GM13976 (cell line): ENCODE measurements at regions not wholly inside any gene's neighbourhood (a gene's known extent, or its start where the extent isn't known, plus 50 kb on each side); places are given as distances from the start of the nearest gene placed in this dataset.
"Not testable (repeated sequence)": the region's sequence is repeated elsewhere in the genome, so short reads cannot be mapped to it uniquely, and the experiment has no call there.

Experiments
- DNase-seq: peaks from one replicate; pipeline ENCODE4 v3.0.0; 2012; ENCODE audit warnings: low spot score
- in situ Hi-C: fragments of 300-500 bp; cut with MboI; formaldehyde crosslinking; loops from one replicate; pipeline ENCODE4 v1.12.0; 2022; ENCODE audit warnings: low sequenced_read_pairs, mixed read lengths, inconsistent platforms; ENCODE audit not compliant: unreplicated experiment
- TF ChIP-seq, protein P1 (sequence below): IDR thresholded peaks from 2 replicates; pipeline ENCODE4 v1.5.1; 2012; ENCODE audit warnings: borderline replicate concordance, mild to moderate bottlenecking; ENCODE audit not compliant: insufficient read depth; ENCODE audit errors: extremely low read depth, missing control alignments, control extremely low read depth

DNA sequence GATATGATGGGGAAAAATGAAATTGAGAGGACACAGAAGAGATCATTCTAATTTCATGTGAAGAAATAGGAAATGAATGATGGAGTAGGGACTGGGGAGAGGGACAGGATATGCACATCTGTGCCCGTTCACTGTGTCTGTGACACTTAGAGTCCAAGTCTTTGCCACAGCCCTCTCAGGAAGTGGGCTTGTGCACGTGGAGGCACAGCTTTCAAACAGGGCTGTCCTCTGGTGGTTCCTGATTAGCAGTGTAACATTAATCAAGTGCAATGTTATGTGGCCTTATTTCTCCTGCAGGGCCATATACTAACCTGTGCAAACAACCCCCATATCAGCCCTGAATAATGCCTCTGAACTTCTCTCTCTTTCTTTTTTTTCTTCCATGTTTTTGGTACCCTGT, 312.2 kb upstream of the FAM98A start:
- no peak for DNase-seq
- TF ChIP-seq, protein P1, sequence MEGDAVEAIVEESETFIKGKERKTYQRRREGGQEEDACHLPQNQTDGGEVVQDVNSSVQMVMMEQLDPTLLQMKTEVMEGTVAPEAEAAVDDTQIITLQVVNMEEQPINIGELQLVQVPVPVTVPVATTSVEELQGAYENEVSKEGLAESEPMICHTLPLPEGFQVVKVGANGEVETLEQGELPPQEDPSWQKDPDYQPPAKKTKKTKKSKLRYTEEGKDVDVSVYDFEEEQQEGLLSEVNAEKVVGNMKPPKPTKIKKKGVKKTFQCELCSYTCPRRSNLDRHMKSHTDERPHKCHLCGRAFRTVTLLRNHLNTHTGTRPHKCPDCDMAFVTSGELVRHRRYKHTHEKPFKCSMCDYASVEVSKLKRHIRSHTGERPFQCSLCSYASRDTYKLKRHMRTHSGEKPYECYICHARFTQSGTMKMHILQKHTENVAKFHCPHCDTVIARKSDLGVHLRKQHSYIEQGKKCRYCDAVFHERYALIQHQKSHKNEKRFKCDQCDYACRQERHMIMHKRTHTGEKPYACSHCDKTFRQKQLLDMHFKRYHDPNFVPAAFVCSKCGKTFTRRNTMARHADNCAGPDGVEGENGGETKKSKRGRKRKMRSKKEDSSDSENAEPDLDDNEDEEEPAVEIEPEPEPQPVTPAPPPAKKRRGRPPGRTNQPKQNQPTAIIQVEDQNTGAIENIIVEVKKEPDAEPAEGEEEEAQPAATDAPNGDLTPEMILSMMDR: no peak
- in situ Hi-C loops: no loop called here

DNA sequence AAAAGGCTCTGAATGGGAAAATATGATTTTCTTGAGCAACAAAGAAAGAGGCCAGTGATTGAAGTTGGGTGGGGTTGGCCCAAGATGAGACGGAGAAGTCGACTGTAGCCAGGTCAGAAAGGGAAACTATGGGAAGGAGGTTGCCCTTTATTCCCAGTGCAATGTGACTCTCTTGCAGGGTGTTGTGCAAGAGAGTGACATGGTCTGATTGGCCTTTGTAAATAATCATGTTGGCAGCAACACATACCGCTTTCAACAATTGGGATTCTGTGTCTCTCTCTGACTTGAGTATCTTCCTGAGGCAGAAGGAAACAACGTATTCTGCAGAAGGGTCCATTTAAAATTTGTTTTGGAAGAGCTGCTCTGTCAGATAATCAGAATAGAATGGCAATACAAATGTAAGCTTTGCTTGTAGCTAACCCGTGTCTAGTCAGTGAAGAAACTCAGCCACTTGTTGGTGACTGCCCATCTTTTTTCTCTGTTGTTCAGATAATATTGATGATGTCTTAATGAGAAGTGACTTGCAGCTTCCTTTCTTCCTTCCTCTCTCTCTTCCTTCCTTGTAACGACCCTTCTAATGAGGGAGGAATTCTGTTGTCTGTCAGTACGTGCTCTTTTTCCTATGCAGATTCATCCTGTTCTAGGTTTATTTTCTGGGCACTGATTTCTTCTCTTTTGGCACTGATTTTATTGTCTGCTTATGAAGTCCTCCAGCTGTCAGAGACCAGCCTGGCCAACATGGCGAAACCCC, 311.0 kb upstream of the FAM98A start:
- in situ Hi-C loops: no loop called here
- TF ChIP-seq, protein P1: no peak
- no peak for DNase-seq

DNA sequence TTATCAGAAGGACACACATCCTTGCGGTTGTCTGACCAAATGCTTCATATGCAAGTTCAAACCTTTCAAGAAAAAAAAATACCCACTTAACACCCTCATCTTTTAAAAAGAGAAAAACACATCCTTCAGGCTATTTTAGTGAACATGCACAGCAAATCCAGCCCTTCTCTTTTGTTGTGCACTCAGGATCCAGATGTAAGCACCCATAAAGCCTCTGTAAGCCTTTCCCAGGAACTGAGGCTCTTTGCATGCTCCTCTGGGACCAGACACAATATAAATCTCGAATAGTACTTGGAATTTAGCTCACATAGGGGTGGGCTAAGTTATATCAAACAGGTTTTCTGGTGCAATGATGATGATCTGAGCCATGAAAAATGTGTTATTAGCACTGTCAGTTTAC, 308.8 kb upstream of the FAM98A start:
- TF ChIP-seq, protein P1: no peak
- no peak for DNase-seq
- in situ Hi-C loops: no loop called here

DNA sequence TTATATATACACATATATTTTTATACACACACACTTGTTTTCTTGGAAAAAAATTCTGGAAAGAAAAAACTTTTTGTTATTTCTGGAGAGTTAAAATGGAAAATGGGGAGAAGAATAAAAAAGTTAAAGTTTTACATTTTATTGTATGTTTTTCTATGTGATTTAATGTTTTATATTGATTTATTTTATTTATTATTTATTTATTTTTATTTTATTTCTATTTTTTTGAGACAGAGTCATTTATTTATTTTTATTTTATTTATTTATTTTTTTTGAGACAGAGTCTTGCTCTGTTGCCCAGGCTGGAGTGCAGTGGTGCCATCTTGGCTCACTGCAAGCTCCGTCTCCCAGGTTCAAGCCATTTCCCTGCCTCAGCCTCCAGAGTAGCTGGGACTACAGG, 307.0 kb upstream of the FAM98A start:
- in situ Hi-C loops: not testable (repeated sequence)

DNA sequence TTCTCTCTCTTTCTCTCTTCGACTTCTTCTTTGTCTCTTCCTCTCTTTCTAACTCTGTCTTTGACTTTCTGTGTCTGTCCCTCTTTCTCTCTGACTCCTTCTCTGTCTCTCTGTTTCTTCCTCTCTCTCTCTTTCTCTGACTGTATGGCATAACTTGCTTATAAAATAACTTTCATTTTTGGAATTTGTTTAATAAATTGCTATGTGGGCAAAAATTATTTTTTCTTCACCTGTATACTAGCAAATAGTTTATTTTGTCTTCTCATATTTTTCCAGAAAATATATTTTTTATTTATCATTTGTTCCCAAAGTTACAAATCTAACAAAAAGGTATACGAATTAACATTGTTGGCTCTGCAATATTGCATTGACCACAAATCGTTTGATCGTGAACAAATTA, 305.7 kb upstream of the FAM98A start:
- DNase-seq: no peak

More for the DNA sequence above, 307.0 kb upstream of the FAM98A start:
- not testable (repeated sequence) for DNase-seq

DNA sequence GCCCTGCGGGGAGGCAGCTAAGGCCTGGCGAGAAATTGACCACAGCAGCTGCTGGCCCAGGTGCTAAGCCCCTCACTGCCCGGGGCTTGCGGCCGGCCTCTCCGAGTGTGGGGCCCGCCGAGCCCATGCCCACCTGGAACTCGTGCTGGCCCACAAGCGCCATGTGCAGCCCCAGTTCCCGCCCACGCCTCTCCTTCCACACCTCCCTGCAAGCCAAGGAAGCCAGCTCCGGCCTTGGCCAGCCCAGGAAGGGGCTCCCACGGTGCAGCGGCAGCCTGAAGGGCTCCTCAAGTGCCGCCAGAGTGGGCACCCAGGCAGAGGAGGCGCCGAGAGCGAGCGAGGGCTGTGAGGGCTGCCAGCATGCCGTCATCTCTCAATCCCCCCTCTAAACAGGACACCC, 304.6 kb upstream of the FAM98A start:
- no peak for DNase-seq
- in situ Hi-C loops: no loop called here
- TF ChIP-seq, protein P1: no peak

More for the DNA sequence above, 305.7 kb upstream of the FAM98A start:
- TF ChIP-seq, protein P1: no peak
- in situ Hi-C loops: no loop called here

DNA sequence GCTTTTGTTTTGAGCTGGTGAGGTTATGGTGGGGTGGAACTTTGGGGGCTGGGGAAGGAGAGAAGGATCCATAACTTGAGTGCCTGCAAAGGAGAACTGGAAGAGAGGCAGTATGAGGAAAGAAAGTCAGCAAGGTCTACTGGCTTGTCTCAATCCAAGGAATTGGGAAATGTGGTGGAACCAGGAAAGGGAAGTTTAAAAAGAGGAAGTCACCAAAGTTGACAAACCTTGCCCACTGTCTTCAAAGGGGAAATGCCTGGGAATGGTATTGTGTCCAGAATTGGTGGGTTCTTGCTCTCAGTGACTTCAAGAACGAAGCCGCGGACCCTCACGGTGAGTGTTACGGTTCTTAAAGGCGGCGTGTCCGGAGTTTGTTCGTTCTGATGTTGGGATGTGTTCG, 304.1 kb upstream of the FAM98A start:
- no peak for DNase-seq
- in situ Hi-C loops: no loop called here
- TF ChIP-seq, protein P1: no peak
